Endothelial cell of umbilical vein (primary cell): ENCODE measurements at regions not wholly inside any gene's neighbourhood (a gene's known extent, or its start where the extent isn't known, plus 50 kb on each side); places are given as distances from the start of the nearest gene placed in this dataset.

ENCODE experiments used
- BruUV-seq: library from RNA; stranded (reverse); fragments of 400-500 nt; replicated peaks from 2 replicates; lab custom pipeline; 2021; lab: Mats Ljungman, UMichigan
- CTCF ChIA-PET: fragments of 300-600, 350-600 bp; sonication (Branson Sonifier 250); formaldehyde crosslinking; loops from one replicate; lab custom pipeline; 2021; ENCODE audit warnings: antibody characterized with exemption, inconsistent platforms; lab: Charles Lee
- POLR2A ChIA-PET: fragments of 300-600, 350-600 bp; sonication (Branson Sonifier 250); formaldehyde crosslinking; loops from one replicate; lab custom pipeline; 2021; ENCODE audit warnings: antibody characterized with exemption, inconsistent platforms; lab: Charles Lee
- DNase-seq: peaks from one replicate; pipeline ENCODE4 v3.0.0-alpha.2; 2011; ENCODE audit warnings: low read depth, low spot score
- FAIRE-seq: peaks from 2 replicates; lab custom pipeline; 2011; peaks lifted over from hg19 to GRCh38; lab: Jason Lieb, UNC
- H2AFZ ChIP-seq: 2 replicates; pipeline ENCODE4 v1.6.0; 2012; ENCODE audit warnings: low read depth, low read length, control low read depth, inconsistent platforms
- H3K27ac ChIP-seq: 2 replicates; pipeline ENCODE4 v1.5.1; 2011; ENCODE audit warnings: low read depth, mild to moderate bottlenecking, control low read depth, low read length, moderate library complexity; ENCODE audit not compliant: insufficient read depth
- H3K27me3 ChIP-seq, 2 experiments: 2 replicates each; pipeline versions ENCODE4 v1.6.0 to v1.6.1; 2011; ENCODE audit warnings: low read length in 2 of 2, mixed read lengths in 1 of 2; ENCODE audit not compliant: control insufficient read depth in 2 of 2, insufficient read depth in 2 of 2
- H3K36me3 ChIP-seq, 2 experiments: 2 replicates in 1 of 2; 3 replicates in 1 of 2; pipeline ENCODE4 v1.5.1; 2011; ENCODE audit warnings: low read length in 2 of 2, mild to moderate bottlenecking in 1 of 2, moderate library complexity in 1 of 2; ENCODE audit not compliant: control insufficient read depth in 2 of 2, insufficient read depth in 2 of 2; ENCODE audit errors: extremely low read depth in 1 of 2
- H3K4me1 ChIP-seq: 3 replicates; pipeline ENCODE4 v1.5.1; 2011; ENCODE audit warnings: mild to moderate bottlenecking, low read length; ENCODE audit not compliant: control insufficient read depth, insufficient read depth; ENCODE audit errors: extremely low read depth
- H3K4me2 ChIP-seq: 2 replicates; pipeline ENCODE4 v1.6.1; 2011; ENCODE audit warnings: low read length, control low read depth, mixed read lengths; ENCODE audit not compliant: insufficient read depth
- H3K4me3 ChIP-seq, 3 experiments: fragments of 200-600 bp in 1 of 3; sonication (generic), shearing (Covaris generic) in 1 of 3; replicated peaks in 1 of 3; 2 replicates each; pipeline ENCODE4 v1.5.1; 2011 to 2016; ENCODE audit warnings: control low read depth in 3 of 3, low read length in 3 of 3, mild to moderate bottlenecking in 2 of 3, inconsistent platforms in 1 of 3, low read depth in 1 of 3, moderate library complexity in 1 of 3; ENCODE audit not compliant: insufficient read depth in 1 of 3
- H3K79me2 ChIP-seq: 2 replicates; pipeline ENCODE4 v1.6.0; 2012; ENCODE audit warnings: low read length, inconsistent platforms; ENCODE audit not compliant: control insufficient read depth, insufficient read depth
- H3K9ac ChIP-seq: replicated peaks from 2 replicates; pipeline ENCODE3; 2011; ENCODE audit warnings: low read length, control low read depth; ENCODE audit not compliant: insufficient read depth; ENCODE audit errors: extremely low read depth
- H3K9me1 ChIP-seq: replicated peaks from 3 replicates; pipeline ENCODE4 v1.6.0; 2011; ENCODE audit warnings: mild to moderate bottlenecking, low read length; ENCODE audit not compliant: control insufficient read depth, insufficient read depth; ENCODE audit errors: extremely low read depth
- H3K9me3 ChIP-seq: replicated peaks from 2 replicates; pipeline ENCODE4 v1.5.1; 2012; ENCODE audit warnings: low read length, inconsistent platforms; ENCODE audit not compliant: control insufficient read depth, insufficient read depth
- H4K20me1 ChIP-seq: replicated peaks from 2 replicates; pipeline ENCODE3; 2011; ENCODE audit warnings: mild to moderate bottlenecking, low read length; ENCODE audit not compliant: control insufficient read depth, insufficient read depth; ENCODE audit errors: extremely low read depth
- EZH2 ChIP-seq: IDR thresholded peaks from 2 replicates; pipeline ENCODE4 v1.6.1; 2012; ENCODE audit warnings: borderline replicate concordance, low read depth, mild to moderate bottlenecking, moderate library complexity, low read length, inconsistent platforms; ENCODE audit not compliant: severe bottlenecking
- FOS ChIP-seq: IDR thresholded peaks from 2 replicates; pipeline ENCODE4 v1.6.1; 2011; ENCODE audit warnings: mild to moderate bottlenecking, low read length, moderate library complexity, borderline replicate concordance; ENCODE audit not compliant: insufficient read depth
- GATA2 ChIP-seq: IDR thresholded peaks from 2 replicates; pipeline ENCODE4 v1.7.0; 2011; ENCODE audit warnings: low read depth, mild to moderate bottlenecking, moderate library complexity, mixed read lengths, low read length; ENCODE audit not compliant: insufficient read length, insufficient read depth
- JUN ChIP-seq: IDR thresholded peaks from 2 replicates; pipeline ENCODE4 v1.6.1; 2011; ENCODE audit warnings: borderline replicate concordance, low read depth; ENCODE audit not compliant: insufficient read length, insufficient read depth
- MYC ChIP-seq: IDR thresholded peaks from one replicate; pipeline ENCODE4 v1.6.1; 2011; ENCODE audit warnings: mild to moderate bottlenecking, low read depth, low read length
- POLR2A ChIP-seq: IDR thresholded peaks from 2 replicates; pipeline ENCODE4 v1.6.1; 2012; ENCODE audit warnings: low read depth, mild to moderate bottlenecking, control low read depth, low read length
- POLR2AphosphoS5 ChIP-seq: IDR thresholded peaks from 2 replicates; pipeline ENCODE4 v1.6.1; 2012; ENCODE audit warnings: low read depth, mild to moderate bottlenecking, control low read depth, low read length, moderate library complexity; ENCODE audit not compliant: insufficient read depth
- dilution Hi-C: fragments of 300-500 bp; cut with MboI; formaldehyde crosslinking; loops from one replicate; pipeline ENCODE4 v1.15.0; 2019; ENCODE audit warnings: low sequenced_read_pairs; ENCODE audit not compliant: extremely low pct_ligation_motif_present
- intact Hi-C: fragments of 100-400 bp; cut with micrococcal nuclease; formaldehyde crosslinking; loops from one replicate; pipeline ENCODE4 v1.10.0; 2022
- TF ChIP-seq, protein P1 (sequence below): IDR thresholded peaks from 2 replicates; pipeline ENCODE4 v1.6.1; 2011; ENCODE audit not compliant: insufficient read depth, insufficient read length
- TF ChIP-seq, protein P2 (sequence below), 2 donors: IDR thresholded peaks; 1 replicate in 1 of 2; 2 replicates in 1 of 2; pipeline ENCODE4 v1.5.1; 2011; ENCODE audit warnings: low read length in 2 of 2, mild to moderate bottlenecking in 2 of 2, moderate library complexity in 2 of 2, control low read depth in 1 of 2, inconsistent platforms in 1 of 2, low read depth in 1 of 2; ENCODE audit not compliant: insufficient read depth in 1 of 2; ENCODE audit errors: extremely low read depth in 1 of 2

DNA sequence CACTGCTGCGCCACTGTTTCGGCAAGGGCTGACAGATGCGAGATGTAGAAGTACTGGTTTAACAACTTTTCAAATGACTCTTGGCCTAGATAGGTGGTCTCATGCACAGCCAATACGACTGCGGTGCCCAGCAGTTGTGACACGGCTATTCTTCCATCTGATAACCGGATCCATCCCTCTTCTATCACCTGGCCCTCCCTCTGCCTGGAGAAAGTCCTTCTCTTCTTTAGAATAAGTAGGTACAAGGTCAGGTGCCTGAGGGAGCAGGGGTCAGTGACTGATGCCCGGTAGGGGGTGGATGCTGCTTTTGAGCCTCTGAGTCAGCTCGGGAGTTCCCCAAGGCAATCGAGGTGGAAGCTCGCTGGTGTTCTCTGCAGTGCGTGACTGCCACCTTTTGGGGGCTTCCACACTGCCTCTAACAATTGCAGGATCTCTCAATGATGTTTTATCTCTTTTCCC, 166.8 kb upstream of the GRIK2 start:
- Histone ChIP-seq H3K4me2 (no peak overlapping the region), H3K4me3 (no peak overlapping the region), H3K36me3 (no peaks in the 10 kb centered on the region), H3K9me3 (peaks cover 2% of the 10 kb centered on the region), H3K79me2 (no peaks in the 10 kb centered on the region), H3K9me1 (no peaks in the 10 kb centered on the region), H3K9ac (no peak overlapping the region), H3K4me1 (no peaks in the 10 kb centered on the region), H4K20me1 (no peaks in the 10 kb centered on the region), H3K27me3 (no peaks in the 10 kb centered on the region), H3K27ac (no peak overlapping the region), H2AFZ (no peak overlapping the region)
- no TSS peak for BruUV-seq
- POLR2A ChIA-PET, result no interaction called here
- CTCF ChIA-PET, result no interaction called here
- intact Hi-C loops (no loop called here), dilution Hi-C loops (no loop called here)
- TF ChIP-seq POLR2AphosphoS5 (no peak), JUN (no peak), MYC (no peak)
- TF ChIP-seq, protein P1, sequence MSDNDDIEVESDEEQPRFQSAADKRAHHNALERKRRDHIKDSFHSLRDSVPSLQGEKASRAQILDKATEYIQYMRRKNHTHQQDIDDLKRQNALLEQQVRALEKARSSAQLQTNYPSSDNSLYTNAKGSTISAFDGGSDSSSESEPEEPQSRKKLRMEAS, result no peak
- FAIRE-seq (no peak), DNase-seq (no peak)

DNA sequence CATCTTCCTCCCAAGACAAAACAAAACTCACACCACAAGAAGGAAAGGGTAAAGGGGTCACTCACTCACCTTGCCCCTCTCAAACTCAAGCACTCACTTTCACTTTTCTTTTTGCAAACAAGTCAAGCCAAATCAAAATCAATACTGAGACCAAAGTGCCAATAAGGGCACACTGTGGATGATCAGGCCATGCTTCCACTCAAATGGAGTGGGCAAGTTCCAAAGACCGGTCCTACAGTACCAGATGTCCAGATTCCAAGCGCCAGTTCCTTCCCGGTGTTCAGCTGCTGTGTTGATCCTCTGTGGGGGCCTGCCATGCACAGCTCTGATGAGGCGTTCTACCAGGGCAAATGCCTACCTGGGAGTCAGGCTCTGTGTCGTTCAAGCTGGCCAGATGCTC, 162.6 kb upstream of the GRIK2 start:
- intact Hi-C loops, result no loop called here
- H3K4me2 ChIP-seq, result no peak overlapping the region
- CTCF ChIA-PET, result no interaction called here

More for the DNA sequence above, 162.6 kb upstream of the GRIK2 start:
- Histone ChIP-seq H3K36me3 (no peaks in the 10 kb centered on the region), H3K4me3 (no peak overlapping the region), H2AFZ (no peak overlapping the region), H3K79me2 (no peaks in the 10 kb centered on the region), H3K9ac (no peak overlapping the region), H3K4me1 (no peaks in the 10 kb centered on the region), H3K9me1 (no peaks in the 10 kb centered on the region), H3K27ac (no peak overlapping the region), H4K20me1 (no peaks in the 10 kb centered on the region), H3K27me3 (no peaks in the 10 kb centered on the region), H3K9me3 (no peaks in the 10 kb centered on the region)
- POLR2A ChIA-PET, result no interaction called here
- TF ChIP-seq POLR2AphosphoS5 (no peak), FOS (no peak), JUN (no peak), MYC (no peak), POLR2A (no peak), EZH2 (no peak), GATA2 (no peak)
- TF ChIP-seq, protein P2, sequence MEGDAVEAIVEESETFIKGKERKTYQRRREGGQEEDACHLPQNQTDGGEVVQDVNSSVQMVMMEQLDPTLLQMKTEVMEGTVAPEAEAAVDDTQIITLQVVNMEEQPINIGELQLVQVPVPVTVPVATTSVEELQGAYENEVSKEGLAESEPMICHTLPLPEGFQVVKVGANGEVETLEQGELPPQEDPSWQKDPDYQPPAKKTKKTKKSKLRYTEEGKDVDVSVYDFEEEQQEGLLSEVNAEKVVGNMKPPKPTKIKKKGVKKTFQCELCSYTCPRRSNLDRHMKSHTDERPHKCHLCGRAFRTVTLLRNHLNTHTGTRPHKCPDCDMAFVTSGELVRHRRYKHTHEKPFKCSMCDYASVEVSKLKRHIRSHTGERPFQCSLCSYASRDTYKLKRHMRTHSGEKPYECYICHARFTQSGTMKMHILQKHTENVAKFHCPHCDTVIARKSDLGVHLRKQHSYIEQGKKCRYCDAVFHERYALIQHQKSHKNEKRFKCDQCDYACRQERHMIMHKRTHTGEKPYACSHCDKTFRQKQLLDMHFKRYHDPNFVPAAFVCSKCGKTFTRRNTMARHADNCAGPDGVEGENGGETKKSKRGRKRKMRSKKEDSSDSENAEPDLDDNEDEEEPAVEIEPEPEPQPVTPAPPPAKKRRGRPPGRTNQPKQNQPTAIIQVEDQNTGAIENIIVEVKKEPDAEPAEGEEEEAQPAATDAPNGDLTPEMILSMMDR (IDR thresholded peaks at IDR 0.05; ENCODE audit: extremely low read depth in 1 of 2, insufficient read depth in 1 of 2, low read depth in 1 of 2, low read length in 2 of 2), result no peak
- TF ChIP-seq, protein P1, result no peak
- dilution Hi-C loops, result no loop called here
- no TSS peak for BruUV-seq
- FAIRE-seq (no peak), DNase-seq (no peak)
